NCI-H2227 (cell line): ENCODE measurements at regions not wholly inside any gene's neighbourhood (a gene's known extent, or its start where the extent isn't known, plus 50 kb on each side); places are given as distances from the start of the nearest gene placed in this dataset.
"Not testable (repeated sequence)": the region's sequence is repeated elsewhere in the genome, so short reads cannot be mapped to it uniquely, and the experiment has no call there.

Experiments used
- DNase-seq: peaks from one replicate; lab custom pipeline; 2025; ENCODE audit not compliant: unreplicated experiment; lab: John Stamatoyannopoulos, UW

- no peak for DNase-seq
Measured at GRCh38 chr2:21763501-21763900, 639.7 kb downstream of the TDRD15 start.

- no peak for DNase-seq
Measured at GRCh38 chr2:21770787-21771186, 647.0 kb downstream of the TDRD15 start.

- DNase-seq, result no peak
Measured at GRCh38 chr2:21772624-21773023, 648.9 kb downstream of the TDRD15 start.

- no peak for DNase-seq
Measured at GRCh38 chr2:21773168-21773567, 649.4 kb downstream of the TDRD15 start.

- DNase-seq, result peak; percentile 13
Measured at GRCh38 chr2:21774691-21775368, 651.1 kb downstream of the TDRD15 start.

- no peak for DNase-seq
Measured at GRCh38 chr2:21779786-21780185, 656.0 kb downstream of the TDRD15 start.

- no peak for DNase-seq
Measured at GRCh38 chr2:21781962-21782361, 658.2 kb downstream of the TDRD15 start.

GRCh38 chr2:21782866-21783265 is 659.1 kb downstream of the TDRD15 start:
- no peak for DNase-seq

GRCh38 chr2:21787941-21788340 is 664.2 kb downstream of the TDRD15 start:
- DNase-seq, result no peak

GRCh38 chr2:21790311-21790710 is 666.5 kb downstream of the TDRD15 start:
- DNase-seq, result not testable (repeated sequence)

GRCh38 chr2:21792571-21792970 is 668.8 kb downstream of the TDRD15 start:
- no peak for DNase-seq

GRCh38 chr2:21793461-21793860 is 669.7 kb downstream of the TDRD15 start:
- DNase-seq, result no peak

- no peak for DNase-seq
Measured at GRCh38 chr2:21794611-21795010, 670.8 kb downstream of the TDRD15 start.

- no peak for DNase-seq
Measured at GRCh38 chr2:21800356-21800755, 676.6 kb downstream of the TDRD15 start.

- DNase-seq, result no peak
Measured at GRCh38 chr2:21803550-21803949, 679.8 kb downstream of the TDRD15 start.

GRCh38 chr2:21804151-21804550 is 680.4 kb downstream of the TDRD15 start:
- DNase-seq, result no peak

GRCh38 chr2:21811541-21811940 is 687.8 kb downstream of the TDRD15 start:
- no peak for DNase-seq

GRCh38 chr2:21812766-21813165 is 689.0 kb downstream of the TDRD15 start:
- no peak for DNase-seq

GRCh38 chr2:21814588-21815149 is 690.9 kb downstream of the TDRD15 start:
- no peak for DNase-seq

- no peak for DNase-seq
Measured at GRCh38 chr2:21818212-21818795, 694.5 kb downstream of the TDRD15 start.

GRCh38 chr2:21819454-21819853 is 695.7 kb downstream of the TDRD15 start:
- no peak for DNase-seq

GRCh38 chr2:21820271-21820670 is 696.5 kb downstream of the TDRD15 start:
- no peak for DNase-seq
